HCEC 1CT (cell line): ENCODE measurements at regions not wholly inside any gene's neighbourhood (a gene's known extent, or its start where the extent isn't known, plus 50 kb on each side); places are given as distances from the start of the nearest gene placed in this dataset.

Source experiments
- DNase-seq: peaks from one replicate; pipeline ENCODE4 v3.0.0-alpha.2; 2017

- DNase-seq: peak; percentile 56
Observed at GRCh38 chr1:55955016-55955621, 624.2 kb downstream of the PLPP3 start.

- DNase-seq: no peak
Observed at GRCh38 chr1:55951291-55951690, 628.1 kb downstream of the PLPP3 start.

- DNase-seq: no peak
Observed at GRCh38 chr1:55947446-55947845, 631.9 kb downstream of the PLPP3 start.

- DNase-seq: no peak
Observed at GRCh38 chr1:55943721-55944435, 635.5 kb downstream of the PLPP3 start.

- DNase-seq: no peak
Observed at GRCh38 chr1:55943012-55943411, 636.4 kb downstream of the PLPP3 start.

GRCh38 chr1:55939866-55940265 lies 639.5 kb downstream of the PLPP3 start:
- DNase-seq: no peak

- DNase-seq: no peak
Observed at GRCh38 chr1:55938861-55939260, 640.5 kb downstream of the PLPP3 start.

- DNase-seq: no peak
Observed at GRCh38 chr1:55938376-55938850, 641.0 kb downstream of the PLPP3 start.

GRCh38 chr1:55937840-55938375 lies 641.5 kb downstream of the PLPP3 start:
- no peak for DNase-seq

- no peak for DNase-seq
Observed at GRCh38 chr1:55935236-55935635, 644.1 kb downstream of the PLPP3 start.

- DNase-seq: no peak
Observed at GRCh38 chr1:55932402-55932801, 647.0 kb downstream of the PLPP3 start.

- DNase-seq: no peak
Observed at GRCh38 chr1:55931081-55931940, 648.1 kb downstream of the PLPP3 start.

- no peak for DNase-seq
Observed at GRCh38 chr1:55929652-55930051, 649.7 kb downstream of the PLPP3 start.

GRCh38 chr1:55928576-55928975 lies 650.8 kb downstream of the PLPP3 start:
- DNase-seq: no peak

GRCh38 chr1:55927702-55928290 lies 651.6 kb downstream of the PLPP3 start:
- DNase-seq: no peak

- DNase-seq: no peak
Observed at GRCh38 chr1:55926906-55927471, 652.4 kb downstream of the PLPP3 start.

- no peak for DNase-seq
Observed at GRCh38 chr1:55916907-55917306, 662.5 kb downstream of the PLPP3 start.

GRCh38 chr1:55916481-55916880 lies 662.9 kb downstream of the PLPP3 start:
- DNase-seq: no peak

GRCh38 chr1:55913565-55913964 lies 665.8 kb downstream of the PLPP3 start:
- DNase-seq: no peak

- DNase-seq: no peak
Observed at GRCh38 chr1:55912438-55912837, 666.9 kb downstream of the PLPP3 start.

- DNase-seq: no peak
Observed at GRCh38 chr1:55904541-55904940, 674.8 kb downstream of the PLPP3 start.

GRCh38 chr1:55898181-55898580 lies 681.2 kb downstream of the PLPP3 start:
- peak; percentile 86 for DNase-seq

GRCh38 chr1:55896210-55896609 lies 681.0 kb upstream of the USP24 start:
- no peak for DNase-seq
